Kidney (tissue), 13 donors: ENCODE measurements at regions not wholly inside any gene's neighbourhood (a gene's known extent, or its start where the extent isn't known, plus 50 kb on each side); places are given as distances from the start of the nearest gene placed in this dataset.
A peak's percentile ranks its signal among the peaks of the same experiment; 100 is the strongest.

Experiments used
- DNase-seq, 5 donors: peaks; one replicate each; pipeline ENCODE4 v3.0.0-alpha.2; 2013 to 2020
- FAIRE-seq: peaks from 2 replicates; lab custom pipeline; 2012; peaks lifted over from hg19 to GRCh38; lab: Jason Lieb, UNC
- H3K27ac ChIP-seq, 2 donors: one replicate each; pipeline ENCODE4 v1.7.0; 2013; ENCODE audit warnings: low read depth in 2 of 2, low read length in 2 of 2, inconsistent platforms in 1 of 2
- H3K27me3 ChIP-seq: one replicate; pipeline ENCODE4 v1.7.1; 2013; ENCODE audit warnings: low read length, inconsistent platforms; ENCODE audit not compliant: control insufficient read depth, insufficient read depth
- H3K36me3 ChIP-seq, 3 donors: one replicate each; pipeline versions ENCODE4 v1.7.0 to v1.7.1; 2013; ENCODE audit warnings: low read length in 3 of 3, control low read depth in 1 of 3, inconsistent platforms in 1 of 3; ENCODE audit not compliant: insufficient read depth in 3 of 3, control insufficient read depth in 2 of 3
- H3K4me1 ChIP-seq, 3 donors: one replicate each; pipeline versions ENCODE4 v1.7.0 to v1.7.1; 2013; ENCODE audit warnings: low read length in 3 of 3, inconsistent platforms in 1 of 3, low read depth in 1 of 3; ENCODE audit not compliant: control insufficient read depth in 2 of 3, insufficient read depth in 2 of 3
- H3K4me3 ChIP-seq, 3 donors: one replicate each; pipeline versions ENCODE4 v1.7.0 to v1.8.1; 2013; ENCODE audit warnings: low read length in 3 of 3, control low read depth in 1 of 3, inconsistent platforms in 1 of 3
- H3K9ac ChIP-seq, 3 donors: one replicate each; pipeline versions ENCODE4 v1.7.0 to v1.7.1; 2013; ENCODE audit warnings: low read length in 3 of 3, control low read depth in 1 of 3, inconsistent platforms in 1 of 3
- H3K9me3 ChIP-seq, 3 donors: one replicate each; pipeline versions ENCODE4 v1.7.0 to v1.7.1; 2013; ENCODE audit warnings: low read length in 3 of 3, control low read depth in 1 of 3, inconsistent platforms in 1 of 3; ENCODE audit not compliant: control insufficient read depth in 2 of 3, insufficient read depth in 1 of 3
- CTCF ChIP-seq: IDR thresholded peaks from 3 replicates; pipeline ENCODE4 v1.5.1; 2012; ENCODE audit warnings: mild to moderate bottlenecking, moderate library complexity, borderline replicate concordance; ENCODE audit not compliant: insufficient read depth; ENCODE audit errors: extremely low read depth
- intact Hi-C: fragments of 100-400 bp; cut with DNase I; formaldehyde crosslinking; loops from one replicate; pipeline ENCODE4 v1.11.1; 2022
- donor health status: control.
- donor health status: control.
- donor health status: control.
- donor health status: control.
- donor health status: control.
- donor health status: DM: yes; HTN: yes; CAD: no.
- donor health status: Normal renal cell carcinoma (clear cell type).

DNA sequence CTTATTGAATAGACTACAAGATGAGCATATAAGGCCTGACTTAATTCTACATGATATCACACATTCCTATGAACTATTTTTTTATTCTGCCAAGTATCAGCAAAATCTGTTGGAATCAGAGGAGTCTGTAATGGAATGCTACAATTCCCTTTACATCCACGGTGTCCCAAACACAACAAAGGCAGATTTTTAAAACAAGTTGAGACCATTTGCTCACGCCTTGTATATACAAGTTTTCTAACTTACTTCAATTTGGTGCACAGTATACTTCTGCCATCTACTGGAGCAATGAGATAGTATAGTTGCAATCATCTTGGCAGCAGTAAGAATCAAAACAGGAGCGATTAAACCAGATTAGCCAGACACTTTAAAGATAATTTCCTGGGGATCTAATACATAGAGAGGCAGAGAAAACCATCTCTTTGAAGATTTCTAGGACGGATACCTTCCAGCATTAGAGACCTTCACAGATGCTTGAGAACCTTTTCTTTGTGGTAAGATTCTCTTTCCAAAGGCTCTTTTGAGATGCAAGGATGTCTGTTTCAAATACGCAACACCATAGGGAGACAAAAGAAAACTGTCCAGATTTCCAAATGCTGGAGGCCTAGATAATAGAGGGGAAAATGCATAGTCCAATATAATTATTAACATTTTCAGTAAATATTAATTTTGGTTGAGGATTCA, 302.0 kb upstream of the MIR17HG start:
- Histone ChIP-seq H3K9me3 (no peaks in the 10 kb centered on the region), H3K36me3 (no peaks in the 10 kb centered on the region), H3K4me1 (no peaks in the 10 kb centered on the region), H3K27me3 (no peaks in the 10 kb centered on the region), H3K9ac (no peak overlapping the region), H3K27ac (no peak overlapping the region), H3K4me3 (no peak overlapping the region)
- FAIRE-seq (no peak), DNase-seq (peak in 2 of 5 donors; percentile 48 to 72)
- intact Hi-C loops, result no loop called here
- peak; percentile 28 for TF ChIP-seq CTCF

- FAIRE-seq (no peak), DNase-seq (peak in 2 of 5 donors; percentile 14 to 18)
- Histone ChIP-seq H3K4me3 (no peak overlapping the region), H3K27ac (no peak overlapping the region), H3K9ac (no peak overlapping the region), H3K36me3 (no peaks in the 10 kb centered on the region), H3K27me3 (no peaks in the 10 kb centered on the region), H3K9me3 (no peaks in the 10 kb centered on the region), H3K4me1 (no peaks in the 10 kb centered on the region)
- intact Hi-C loops, result no loop called here
- TF ChIP-seq CTCF, result no peak
Measured at GRCh38 chr13:91046715-91047327, 300.7 kb upstream of the MIR17HG start.

- intact Hi-C loops, result no loop called here
- H3K4me3 ChIP-seq, result no peak overlapping the region
- H3K27me3 ChIP-seq, result no peaks in the 10 kb centered on the region
- DNase-seq, result no peak
- no peak for TF ChIP-seq CTCF
- no peaks in the 10 kb centered on the region for H3K4me1 ChIP-seq
- H3K27ac ChIP-seq, result no peak overlapping the region
- no peaks in the 10 kb centered on the region for H3K36me3 ChIP-seq
- FAIRE-seq, result no peak
- no peak overlapping the region for H3K9ac ChIP-seq
- no peaks in the 10 kb centered on the region for H3K9me3 ChIP-seq
Measured at GRCh38 chr13:91050970-91051369, 296.5 kb upstream of the MIR17HG start.
